GM21529 (cell line): ENCODE measurements at regions not wholly inside any gene's neighbourhood (a gene's known extent, or its start where the extent isn't known, plus 50 kb on each side); places are given as distances from the start of the nearest gene placed in this dataset.

ENCODE experiments used
- ATAC-seq: cut with Tn5 transposase; IDR thresholded peaks from one replicate; pipeline ENCODE4 v1.9.1; 2021; ENCODE audit not compliant: unreplicated experiment

DNA sequence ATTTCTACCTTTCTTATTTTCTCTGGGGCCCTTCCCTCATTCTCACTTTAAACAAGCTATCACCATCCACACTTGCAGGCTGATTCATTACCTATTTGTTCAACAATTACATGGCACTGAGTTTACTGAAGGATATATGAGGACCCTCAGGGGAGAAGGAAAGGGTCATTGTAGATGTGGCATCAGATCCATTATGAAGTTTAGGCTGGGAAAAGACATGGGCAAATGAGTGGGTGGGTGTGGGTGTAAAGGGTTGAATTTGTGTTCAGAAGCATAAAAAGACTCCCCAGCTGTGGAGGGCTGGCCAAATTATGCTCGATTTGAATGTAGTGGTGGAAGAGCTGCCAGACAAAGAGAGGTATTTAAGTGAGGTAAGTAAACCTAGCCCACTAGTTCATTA is 55.9 kb upstream of the MTAP start:
- no peak for ATAC-seq

DNA sequence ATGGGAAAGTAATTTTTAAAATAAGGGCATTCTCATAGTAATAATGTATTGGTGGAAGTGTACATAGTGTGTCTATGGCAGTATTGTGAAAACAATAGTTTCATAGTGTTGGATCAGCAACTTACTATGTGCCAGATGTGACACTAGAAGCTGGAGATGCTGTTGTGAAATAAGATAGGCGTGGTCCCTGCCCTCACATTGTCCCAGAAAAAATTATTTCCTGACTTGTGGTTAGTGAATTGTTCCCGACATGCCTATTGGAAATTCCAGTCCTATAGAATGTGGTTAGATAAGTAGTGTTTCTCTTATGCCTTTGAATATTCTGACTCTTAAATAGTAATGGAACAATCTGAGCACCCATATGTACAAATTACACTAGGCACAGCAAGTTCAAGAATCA is 55.3 kb upstream of the MTAP start:
- ATAC-seq: no peak

DNA sequence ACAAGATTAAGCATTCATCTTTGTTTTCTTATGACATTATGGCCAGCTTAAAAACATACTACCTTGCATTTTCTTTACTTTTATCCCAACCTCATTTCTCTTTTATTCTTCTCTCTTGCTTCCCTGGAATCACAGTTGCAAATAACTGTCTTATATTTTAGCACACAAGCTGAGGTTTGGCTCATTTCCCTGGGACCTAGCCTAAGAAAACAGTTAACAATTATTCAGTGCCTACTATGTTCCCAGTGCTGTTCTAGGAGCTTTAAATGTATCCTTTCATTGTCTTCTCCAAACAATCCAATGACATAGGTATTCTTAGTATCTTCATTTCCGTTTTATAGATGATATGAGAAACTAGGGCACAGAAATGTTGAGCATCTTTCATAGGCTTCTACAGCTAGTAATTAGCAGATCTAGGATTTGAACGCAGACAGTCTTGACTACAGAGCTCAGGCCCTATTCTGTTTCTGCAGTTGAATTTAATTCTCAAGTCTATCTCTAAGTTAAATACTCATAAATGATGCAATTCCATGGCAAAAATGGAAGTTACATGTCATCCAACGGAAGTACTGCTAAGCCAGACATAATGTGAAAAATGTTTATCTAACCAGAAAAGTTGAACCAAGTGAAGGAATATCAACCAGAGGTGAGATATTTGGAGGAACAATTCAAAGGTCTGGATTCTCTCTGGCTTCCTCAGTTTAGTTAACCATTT is 52.3 kb upstream of the MTAP start:
- ATAC-seq: no peak

DNA sequence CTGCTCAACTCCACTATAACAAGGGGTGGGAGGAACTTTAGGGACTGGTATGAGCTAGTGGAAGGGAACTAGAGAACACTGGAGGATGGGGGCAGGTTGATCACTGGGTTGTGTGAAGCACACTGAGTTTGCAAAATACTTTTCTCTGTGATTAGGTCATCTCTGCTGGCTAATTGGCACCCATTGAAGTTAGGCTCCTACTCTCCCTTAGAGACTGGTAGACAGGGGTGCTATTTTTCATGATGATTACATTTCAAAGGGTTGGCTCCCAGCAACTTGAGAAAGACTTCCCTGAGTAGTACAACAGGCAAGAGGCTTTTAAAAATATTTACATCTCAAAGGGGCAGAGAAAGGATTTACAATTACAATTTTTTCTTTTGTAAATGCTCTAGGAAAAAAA is 50.4 kb upstream of the MTAP start:
- ATAC-seq: no peak
